ENCODE measurements at regions not wholly inside any gene's neighbourhood (a gene's known extent, or its start where the extent isn't known, plus 50 kb on each side); places are given as distances from the start of the nearest gene placed in this dataset.

GRCh38 chr14:83419420-83419819, 1885.8 kb upstream of the SEL1L start:
- DNase-seq (ENCODE audit: extremely low read depth, insufficient read length): no peak
- H3K27me3 ChIP-seq (replicated peaks; ENCODE audit: control insufficient read depth, insufficient read depth, low read length): no peaks in the 10 kb centered on the region
- H3K36me3 ChIP-seq (ENCODE audit: control insufficient read depth, insufficient read depth, low read length): no peaks in the 10 kb centered on the region
- no peak for TF ChIP-seq CTCF (IDR thresholded peaks at IDR 0.05; ENCODE audit: insufficient read depth, low read length, poor library complexity, severe bottlenecking)
- H3K4me3 ChIP-seq (replicated peaks; ENCODE audit: low read depth, low read length): no peak overlapping the region

- Histone ChIP-seq H3K4me3 (replicated peaks; ENCODE audit: low read depth, low read length) (no peak overlapping the region), H3K27me3 (replicated peaks; ENCODE audit: control insufficient read depth, insufficient read depth, low read length) (no peaks in the 10 kb centered on the region), H3K36me3 (ENCODE audit: control insufficient read depth, insufficient read depth, low read length) (no peaks in the 10 kb centered on the region)
- no peak for TF ChIP-seq CTCF (IDR thresholded peaks at IDR 0.05; ENCODE audit: insufficient read depth, low read length, poor library complexity, severe bottlenecking)
- no peak for DNase-seq (ENCODE audit: extremely low read depth, insufficient read length)
Observed at GRCh38 chr14:83421711-83422110, 1888.1 kb upstream of the SEL1L start.

GRCh38 chr14:83425138-83425537, 1891.5 kb upstream of the SEL1L start:
- DNase-seq (ENCODE audit: extremely low read depth, insufficient read length): no peak
- H3K27me3 ChIP-seq (replicated peaks; ENCODE audit: control insufficient read depth, insufficient read depth, low read length): no peaks in the 10 kb centered on the region
- no peaks in the 10 kb centered on the region for H3K36me3 ChIP-seq (ENCODE audit: control insufficient read depth, insufficient read depth, low read length)
- no peak overlapping the region for H3K4me3 ChIP-seq (replicated peaks; ENCODE audit: low read depth, low read length)
- no peak for TF ChIP-seq CTCF (IDR thresholded peaks at IDR 0.05; ENCODE audit: insufficient read depth, low read length, poor library complexity, severe bottlenecking)

- no peak for TF ChIP-seq CTCF (IDR thresholded peaks at IDR 0.05; ENCODE audit: insufficient read depth, low read length, poor library complexity, severe bottlenecking)
- Histone ChIP-seq H3K4me3 (replicated peaks; ENCODE audit: low read depth, low read length) (no peak overlapping the region), H3K27me3 (replicated peaks; ENCODE audit: control insufficient read depth, insufficient read depth, low read length) (no peaks in the 10 kb centered on the region), H3K36me3 (ENCODE audit: control insufficient read depth, insufficient read depth, low read length) (no peaks in the 10 kb centered on the region)
- no peak for DNase-seq (ENCODE audit: extremely low read depth, insufficient read length)
Observed at GRCh38 chr14:83425706-83426105, 1892.1 kb upstream of the SEL1L start.

DNA sequence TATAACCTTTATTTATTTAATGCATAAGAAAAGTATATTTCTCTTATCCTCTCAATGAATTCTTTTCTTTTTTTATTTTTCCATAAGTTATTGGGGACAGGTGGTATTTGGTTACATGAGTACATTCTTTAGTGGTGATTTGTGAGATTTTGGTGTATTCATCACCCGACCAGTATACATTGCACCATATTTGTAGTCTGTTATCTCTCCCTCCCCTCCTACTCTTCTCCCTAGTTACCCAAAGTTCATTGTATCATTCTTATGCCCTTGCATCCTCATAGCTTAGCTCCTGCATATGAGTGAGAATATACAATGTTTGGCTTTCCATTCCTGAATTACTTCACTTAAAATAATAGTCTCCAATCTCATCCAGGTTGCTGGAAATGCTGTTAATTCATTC, 1900.0 kb upstream of the SEL1L start:
- no peaks in the 10 kb centered on the region for H3K36me3 ChIP-seq (ENCODE audit: control insufficient read depth, insufficient read depth, low read length)
- no peak overlapping the region for H3K4me3 ChIP-seq (replicated peaks; ENCODE audit: low read depth, low read length)
- no peak for DNase-seq (ENCODE audit: extremely low read depth, insufficient read length)
- no peaks in the 10 kb centered on the region for H3K27me3 ChIP-seq (replicated peaks; ENCODE audit: control insufficient read depth, insufficient read depth, low read length)
- no peak for TF ChIP-seq CTCF (IDR thresholded peaks at IDR 0.05; ENCODE audit: insufficient read depth, low read length, poor library complexity, severe bottlenecking)

DNA sequence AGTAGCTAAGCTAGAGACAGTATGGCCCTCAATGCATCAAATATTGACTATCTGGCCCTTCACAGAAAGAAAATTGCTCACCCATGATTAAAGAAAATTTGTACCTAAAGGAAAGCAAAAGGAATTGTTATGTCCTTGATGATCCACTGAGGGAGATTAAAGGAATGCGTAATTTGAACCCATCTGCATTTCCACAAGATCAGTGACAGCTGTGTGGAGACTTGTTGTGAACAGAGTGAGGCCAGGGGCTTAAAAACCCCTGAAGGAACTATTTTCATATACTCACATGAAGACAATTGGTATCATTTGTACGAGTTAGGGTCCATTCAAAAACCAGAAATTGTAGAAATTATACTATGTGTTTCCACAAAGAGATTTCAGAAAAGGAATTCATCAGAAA, 1908.1 kb upstream of the SEL1L start:
- no peak for TF ChIP-seq CTCF (IDR thresholded peaks at IDR 0.05; ENCODE audit: insufficient read depth, low read length, poor library complexity, severe bottlenecking)
- Histone ChIP-seq H3K4me3 (replicated peaks; ENCODE audit: low read depth, low read length) (no peak overlapping the region), H3K36me3 (ENCODE audit: control insufficient read depth, insufficient read depth, low read length) (no peaks in the 10 kb centered on the region), H3K27me3 (replicated peaks; ENCODE audit: control insufficient read depth, insufficient read depth, low read length) (no peaks in the 10 kb centered on the region)
- DNase-seq (ENCODE audit: extremely low read depth, insufficient read length): no peak
